ENCODE measurements at regions not wholly inside any gene's neighbourhood (a gene's known extent, or its start where the extent isn't known, plus 50 kb on each side); places are given as distances from the start of the nearest gene placed in this dataset.

- intact Hi-C loops (cut with micrococcal nuclease) = no loop called here
Measured at GRCh38 chr15:70339571-70340493, 242.1 kb upstream of the TLE3 start.

- intact Hi-C loops (cut with micrococcal nuclease) = no loop called here
Measured at GRCh38 chr15:70337277-70338186, 239.8 kb upstream of the TLE3 start.

- intact Hi-C loops (cut with micrococcal nuclease) = no loop called here
Measured at GRCh38 chr15:70336425-70337009, 238.8 kb upstream of the TLE3 start.

GRCh38 chr15:70334286-70334685, 236.6 kb upstream of the TLE3 start:
- intact Hi-C loops (cut with micrococcal nuclease) = no loop called here

- intact Hi-C loops (cut with micrococcal nuclease) = no loop called here
Measured at GRCh38 chr15:70329179-70329578, 231.5 kb upstream of the TLE3 start.

GRCh38 chr15:70328679-70329115, 231.0 kb upstream of the TLE3 start:
- intact Hi-C loops (cut with micrococcal nuclease) = no loop called here

- intact Hi-C loops (cut with micrococcal nuclease) = no loop called here
Measured at GRCh38 chr15:70327856-70328678, 230.3 kb upstream of the TLE3 start.

GRCh38 chr15:70327328-70327855, 229.7 kb upstream of the TLE3 start:
- intact Hi-C loops (cut with micrococcal nuclease) = no loop called here

GRCh38 chr15:70324001-70324974, 226.6 kb upstream of the TLE3 start:
- intact Hi-C loops (cut with micrococcal nuclease) = no loop called here

GRCh38 chr15:70323111-70323851, 225.6 kb upstream of the TLE3 start:
- intact Hi-C loops (cut with micrococcal nuclease) = no loop called here

GRCh38 chr15:70322051-70322668, 224.4 kb upstream of the TLE3 start:
- intact Hi-C loops (cut with micrococcal nuclease) = no loop called here

- intact Hi-C loops (cut with micrococcal nuclease) = no loop called here
Measured at GRCh38 chr15:70321172-70321819, 223.6 kb upstream of the TLE3 start.

GRCh38 chr15:70320482-70320881, 222.8 kb upstream of the TLE3 start:
- intact Hi-C loops (cut with micrococcal nuclease) = no loop called here

GRCh38 chr15:70320077-70320476, 222.4 kb upstream of the TLE3 start:
- intact Hi-C loops (cut with micrococcal nuclease) = no loop called here

GRCh38 chr15:70319466-70319865, 221.7 kb upstream of the TLE3 start:
- intact Hi-C loops (cut with micrococcal nuclease) = no loop called here

- intact Hi-C loops (cut with micrococcal nuclease) = no loop called here
Measured at GRCh38 chr15:70318594-70319465, 221.1 kb upstream of the TLE3 start.

All from T-helper 2 cell treated with Interferon-gamma antibody and Interleukin-4, amounts not matched to agents 100 ng/mL and 5 ng/mL, for 36 hours (primary cell).